ENCODE measurements at regions not wholly inside any gene's neighbourhood (a gene's known extent, or its start where the extent isn't known, plus 50 kb on each side); places are given as distances from the start of the nearest gene placed in this dataset.
A peak's percentile ranks its signal among the peaks of the same experiment; 100 is the strongest.

DNA sequence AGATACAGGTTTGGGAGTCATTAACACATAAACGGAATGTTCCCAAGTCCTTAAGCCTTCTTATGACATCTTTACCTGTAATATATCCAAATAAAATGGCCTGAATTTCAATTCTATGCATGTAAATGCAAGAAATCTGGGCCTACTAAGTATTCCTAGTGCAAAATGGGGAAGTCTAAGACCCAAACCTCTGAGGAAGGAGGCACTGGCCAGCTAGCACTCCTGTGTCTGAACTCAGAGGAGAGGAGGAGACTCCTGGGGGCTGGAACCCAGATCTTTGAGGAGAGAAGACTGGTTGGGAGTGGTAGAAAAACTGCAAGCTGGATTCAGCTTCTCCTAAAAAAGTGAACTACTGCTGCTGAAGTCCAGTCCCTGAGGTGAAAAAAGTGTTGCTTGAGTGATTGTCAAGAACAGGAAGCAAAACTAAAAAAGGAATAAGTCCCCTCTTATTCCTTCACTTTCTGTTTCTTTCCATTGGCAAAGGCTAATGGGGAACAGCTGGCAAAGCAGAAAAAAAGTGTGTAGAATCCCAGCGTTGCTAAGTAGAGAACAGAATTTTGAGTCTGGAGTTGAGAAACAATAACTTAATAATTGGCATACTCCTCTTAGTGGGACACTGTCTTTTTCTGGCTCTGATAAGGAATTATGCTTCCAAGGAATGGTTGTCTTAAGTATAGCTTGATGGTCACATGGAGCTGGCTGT lies 54.8 kb upstream of the ATP2C1 start:
- intact Hi-C loops (cut with DNase I): no loop called here
- no peak for DNase-seq

DNA sequence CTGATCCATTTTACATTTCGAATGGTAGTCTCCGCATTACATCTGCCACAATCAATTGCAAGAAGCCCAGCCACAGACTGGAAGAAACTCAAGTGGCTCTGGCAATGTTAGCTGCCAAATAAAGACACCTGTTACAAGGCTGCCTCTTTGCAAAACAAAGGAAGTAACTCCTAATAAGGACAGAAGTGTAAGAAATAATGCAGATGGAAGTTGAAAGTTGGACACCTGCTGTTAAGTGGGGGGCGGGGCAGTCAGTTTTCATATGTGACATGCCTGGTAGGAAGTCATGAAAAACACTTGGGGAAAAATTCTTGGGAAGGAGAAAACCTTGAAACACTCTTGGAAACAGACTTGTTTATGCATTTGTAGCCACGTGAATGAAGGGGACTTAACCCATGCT lies 54.1 kb upstream of the ATP2C1 start:
- intact Hi-C loops (cut with DNase I): no loop called here
- DNase-seq: no peak

DNA sequence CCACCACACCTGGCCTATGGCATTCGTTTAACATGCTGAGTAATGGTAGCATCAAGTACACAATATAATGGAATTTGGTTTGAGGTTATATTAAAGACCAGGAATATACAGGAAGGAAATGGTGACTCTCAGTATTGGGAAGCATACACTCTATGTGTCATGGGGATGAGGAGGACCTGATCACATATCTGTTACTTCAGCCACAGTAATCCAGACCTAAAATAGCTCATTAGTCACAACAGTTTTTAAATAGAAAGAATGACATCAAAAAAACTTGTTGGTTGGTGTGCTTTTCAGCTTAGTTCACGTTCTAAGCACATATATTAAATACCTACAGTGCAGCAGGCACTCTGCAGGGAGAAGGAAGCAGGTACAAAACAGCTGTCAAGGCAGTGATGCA lies 52.5 kb upstream of the ATP2C1 start:
- intact Hi-C loops (cut with DNase I): no loop called here

DNA sequence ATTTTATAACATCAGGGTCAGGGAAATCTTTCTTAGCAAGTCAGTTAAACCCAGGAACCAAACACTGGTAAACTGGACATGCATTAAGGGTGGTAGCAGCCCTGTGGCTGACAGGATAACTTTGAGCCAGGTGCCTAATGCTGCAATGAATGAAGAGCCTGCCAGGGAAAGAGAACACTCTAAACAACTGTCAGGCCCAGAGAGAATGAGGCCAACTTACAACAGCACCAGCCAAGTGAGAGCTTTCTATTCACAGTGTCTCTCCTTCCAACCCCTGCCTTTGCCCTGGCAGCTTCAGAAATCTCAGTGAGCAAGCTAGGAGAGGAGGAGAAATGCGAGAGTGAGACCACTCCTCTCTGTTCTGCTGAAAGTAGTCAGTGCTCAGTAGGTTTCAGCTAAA lies 50.4 kb upstream of the ATP2C1 start:
- intact Hi-C loops (cut with DNase I): no loop called here
- peak in 11 of 42 donors; percentile 6 to 53 (median 11) for DNase-seq

More for the DNA sequence above, 52.5 kb upstream of the ATP2C1 start:
- DNase-seq: no peak
